CD4-positive, alpha-beta T cell treated with Interleukin-15 for 4 hours (primary cell): ENCODE measurements at regions not wholly inside any gene's neighbourhood (a gene's known extent, or its start where the extent isn't known, plus 50 kb on each side); places are given as distances from the start of the nearest gene placed in this dataset.

Experiments used
- DNase-seq: peaks from one replicate; pipeline ENCODE4 v3.0.0-alpha.2; 2020; ENCODE audit warnings: low spot score

DNA sequence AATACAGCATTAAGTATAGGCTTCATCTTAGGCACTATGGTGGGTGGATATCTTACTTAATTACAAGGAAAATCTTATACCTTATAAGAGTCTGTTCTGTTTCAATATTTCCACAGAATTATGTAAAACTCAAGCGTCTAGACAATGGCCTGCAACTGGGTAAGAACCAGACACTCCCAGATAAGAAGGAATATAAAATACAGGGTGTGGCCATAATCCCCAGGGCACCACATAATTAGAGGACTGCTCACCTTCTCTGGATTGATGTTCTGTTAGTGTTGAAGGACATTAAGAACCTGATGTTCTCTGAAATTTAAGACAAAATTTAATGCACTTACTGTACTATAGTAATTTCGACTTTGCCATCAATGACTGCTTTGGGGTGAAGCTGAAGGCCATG is 198.2 kb upstream of the ARSJ start:
- no peak for DNase-seq

DNA sequence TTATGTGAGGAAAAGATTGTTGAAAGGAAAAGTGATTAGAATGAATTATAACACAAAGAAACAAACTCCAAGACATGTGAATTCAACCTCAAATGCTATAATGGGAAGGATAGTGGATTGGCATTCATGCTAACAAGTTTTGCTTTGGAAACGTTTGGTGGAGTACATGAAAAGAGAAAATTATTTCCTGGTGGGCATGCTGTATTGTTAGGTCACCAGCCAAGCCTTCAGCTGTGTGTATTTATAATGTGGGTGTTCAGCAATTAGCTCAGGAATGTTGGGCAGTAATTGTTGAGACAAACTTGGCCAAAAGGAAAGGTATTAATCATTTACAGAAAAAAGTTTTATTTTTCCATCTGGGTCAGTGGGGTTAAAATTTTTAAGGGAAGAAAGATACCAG is 198.9 kb upstream of the ARSJ start:
- no peak for DNase-seq

DNA sequence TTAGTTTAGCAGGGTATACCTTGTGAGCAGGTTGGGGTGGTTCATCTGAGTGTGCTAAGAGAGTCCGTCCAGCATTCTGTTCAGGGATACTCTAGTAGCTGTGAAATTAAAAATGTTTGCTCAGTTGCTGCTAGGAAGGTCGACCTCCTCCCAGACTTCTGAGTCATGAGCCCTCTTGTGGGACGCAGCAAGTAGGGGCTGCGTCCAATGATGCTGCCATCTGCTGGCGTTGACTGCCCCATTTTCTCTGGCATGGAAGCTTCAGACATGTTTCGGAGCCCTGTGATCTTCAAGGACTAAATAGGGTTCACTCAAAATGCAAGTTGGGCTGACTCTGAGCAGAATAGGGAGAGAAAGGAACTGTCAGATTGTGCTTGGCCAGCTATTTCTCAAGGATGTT is 201.0 kb upstream of the ARSJ start:
- no peak for DNase-seq

DNA sequence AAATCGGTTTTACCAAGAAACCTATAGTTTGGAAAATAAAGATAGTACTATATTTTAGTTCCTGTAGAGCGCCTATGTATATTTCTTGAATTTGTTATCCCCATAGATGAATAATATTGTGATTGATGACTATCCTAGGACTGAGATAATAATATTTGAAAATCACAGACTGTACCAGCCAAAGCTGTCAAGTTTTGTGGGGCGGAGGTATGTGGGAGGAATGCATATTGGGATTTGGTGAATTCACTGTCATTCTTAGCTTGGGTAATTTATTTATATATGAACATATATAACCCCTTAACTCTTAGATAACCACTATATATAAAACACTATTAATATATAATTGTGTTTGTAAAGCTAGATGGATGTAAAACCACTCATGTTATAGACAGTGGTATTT is 205.5 kb upstream of the ARSJ start:
- no peak for DNase-seq

DNA sequence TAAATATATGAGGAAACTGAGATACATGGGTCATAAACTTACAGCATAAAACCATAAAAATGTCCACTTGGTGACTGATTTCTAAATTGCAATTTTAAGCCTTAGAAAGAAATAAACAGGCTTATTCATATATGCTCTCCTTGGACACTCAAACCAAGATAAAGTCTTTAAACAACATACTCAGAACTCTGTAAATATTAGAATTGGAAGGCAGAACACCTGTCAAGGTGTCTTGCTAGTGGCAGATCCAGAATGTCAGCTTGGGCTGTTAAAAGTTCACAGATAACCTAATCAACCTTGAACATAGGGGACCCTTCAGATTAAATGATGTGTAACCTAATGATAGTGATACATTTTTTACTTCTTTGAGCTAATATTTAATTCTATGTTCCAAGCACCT is 208.1 kb upstream of the ARSJ start:
- DNase-seq: no peak

DNA sequence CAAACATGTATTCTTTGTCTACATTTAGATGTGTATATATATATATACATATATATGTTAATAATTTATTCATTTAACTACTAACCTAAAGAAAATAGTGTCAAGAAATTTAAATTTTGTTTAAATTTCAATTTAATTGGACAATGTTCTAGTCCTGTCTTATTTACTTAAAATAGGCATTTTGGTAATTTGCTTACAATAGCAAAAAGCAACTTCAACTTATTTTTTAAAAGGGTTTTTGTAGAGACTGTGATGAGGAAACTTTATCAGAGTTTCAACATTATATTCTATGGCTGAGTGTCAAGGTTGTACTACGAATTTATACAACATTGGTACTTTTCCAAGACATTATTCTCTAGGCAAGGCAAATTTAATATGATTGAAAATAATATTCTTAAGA is 212.0 kb upstream of the ARSJ start:
- no peak for DNase-seq

DNA sequence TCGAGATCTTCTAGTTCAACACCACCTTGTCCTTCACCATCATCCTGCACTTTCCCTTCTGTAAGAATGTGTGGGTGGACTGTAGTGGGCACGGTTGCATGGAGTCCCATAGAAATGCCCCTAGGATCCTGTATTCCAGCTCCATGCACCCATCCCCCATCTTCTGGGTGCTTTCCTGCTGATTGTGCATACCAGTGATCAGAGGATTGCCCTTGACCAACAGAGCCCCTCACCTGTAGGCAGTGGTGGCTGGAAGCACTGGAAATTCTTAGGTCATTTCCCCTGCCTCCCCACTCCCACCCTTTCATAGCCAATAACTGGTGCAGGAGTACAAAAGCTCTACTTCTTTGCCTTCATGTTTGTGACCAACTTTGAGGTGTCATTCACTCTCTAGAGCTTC is 213.4 kb upstream of the ARSJ start:
- no peak for DNase-seq

DNA sequence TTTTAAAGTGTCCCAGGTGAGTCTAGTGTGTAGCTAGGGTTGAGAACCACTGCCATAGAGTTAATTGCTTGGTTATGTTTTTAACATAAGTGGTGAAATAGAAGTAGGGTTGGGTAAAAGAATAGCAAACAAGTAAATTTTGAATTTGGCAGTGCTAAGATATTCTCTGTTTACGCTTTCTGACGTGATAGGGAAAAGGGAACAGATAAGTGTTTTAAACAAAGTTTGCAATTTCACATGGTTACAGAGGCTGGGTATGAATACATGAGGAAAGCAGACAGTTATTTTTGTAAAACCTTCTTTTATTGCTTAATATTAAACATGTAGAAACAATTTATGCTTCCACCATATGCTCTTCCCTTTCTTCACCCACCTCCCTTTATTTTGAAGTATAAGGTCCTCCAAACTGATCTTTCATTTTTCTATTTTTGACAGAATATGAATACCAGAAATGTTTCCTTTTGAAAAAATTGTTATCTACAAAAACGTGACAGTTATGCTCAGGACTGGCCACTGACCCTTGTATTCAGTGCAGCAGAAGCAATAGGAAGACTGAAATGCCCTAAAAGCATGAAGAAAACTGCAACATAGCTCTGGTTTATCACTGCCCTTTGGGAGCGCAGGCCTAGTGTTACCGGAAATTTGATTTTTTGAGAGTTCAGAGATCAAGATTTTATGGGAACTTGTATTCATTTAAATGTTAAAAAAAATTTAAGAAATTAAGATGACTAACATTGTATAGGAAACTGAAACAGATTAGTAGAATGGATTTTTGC is 214.4 kb upstream of the ARSJ start:
- DNase-seq: no peak

DNA sequence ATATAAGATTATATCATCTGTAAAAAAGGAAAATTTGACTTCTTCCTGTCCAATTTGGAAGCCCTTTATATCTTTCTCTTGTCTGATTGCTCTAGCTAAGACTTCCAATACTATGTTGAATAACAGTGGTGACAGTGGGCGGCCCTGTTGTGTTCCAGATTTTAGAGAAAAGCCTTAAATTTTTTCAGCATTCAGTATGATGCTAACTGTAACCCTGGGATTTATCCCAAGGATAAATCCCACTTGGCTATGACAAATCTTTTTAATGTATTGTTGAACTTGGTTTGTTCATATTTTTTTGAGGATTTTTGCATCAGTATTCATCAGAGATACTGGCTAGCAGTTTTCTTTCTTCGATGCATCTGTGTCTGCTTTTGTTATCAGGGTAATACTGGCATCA is 217.2 kb upstream of the ARSJ start:
- DNase-seq: no peak

DNA sequence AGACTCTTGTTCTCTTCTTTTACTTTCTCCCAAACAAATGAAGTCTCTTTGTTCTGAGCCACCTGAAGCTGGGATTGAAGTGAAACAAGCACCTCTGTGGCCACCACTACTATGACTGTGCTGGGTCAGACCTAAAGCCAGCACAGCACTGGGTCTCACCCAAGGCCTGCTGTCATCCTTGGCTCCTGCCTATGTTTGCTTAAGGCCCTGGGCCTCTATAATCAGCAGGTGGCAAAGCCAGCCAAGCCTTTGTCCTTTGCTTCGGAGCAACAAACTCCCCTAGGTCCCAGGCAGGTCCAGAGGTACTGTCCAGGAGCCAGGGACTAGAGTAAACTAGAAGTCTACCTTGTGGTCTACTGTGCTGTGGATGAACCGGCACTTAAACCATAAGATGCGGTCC is 220.6 kb upstream of the ARSJ start:
- DNase-seq: no peak

DNA sequence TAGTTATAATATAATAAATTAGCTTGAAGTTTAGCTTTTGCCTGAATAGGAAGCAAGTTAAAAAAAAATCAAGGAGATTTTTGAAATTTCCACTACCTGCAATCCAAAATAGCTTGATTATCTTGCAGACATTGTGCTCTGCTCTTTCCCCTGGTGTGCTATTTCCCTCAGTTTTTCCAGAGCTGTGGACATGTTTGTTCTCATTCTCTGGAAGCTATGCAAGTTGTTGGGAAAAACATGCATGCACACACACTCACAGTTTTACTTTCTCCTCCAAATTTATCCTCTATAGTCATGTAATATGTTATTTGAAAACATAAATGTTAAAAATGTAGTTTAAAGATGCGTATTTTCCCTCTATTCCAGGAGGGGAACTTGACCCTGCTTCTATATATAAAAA is 225.8 kb upstream of the ARSJ start:
- no peak for DNase-seq

DNA sequence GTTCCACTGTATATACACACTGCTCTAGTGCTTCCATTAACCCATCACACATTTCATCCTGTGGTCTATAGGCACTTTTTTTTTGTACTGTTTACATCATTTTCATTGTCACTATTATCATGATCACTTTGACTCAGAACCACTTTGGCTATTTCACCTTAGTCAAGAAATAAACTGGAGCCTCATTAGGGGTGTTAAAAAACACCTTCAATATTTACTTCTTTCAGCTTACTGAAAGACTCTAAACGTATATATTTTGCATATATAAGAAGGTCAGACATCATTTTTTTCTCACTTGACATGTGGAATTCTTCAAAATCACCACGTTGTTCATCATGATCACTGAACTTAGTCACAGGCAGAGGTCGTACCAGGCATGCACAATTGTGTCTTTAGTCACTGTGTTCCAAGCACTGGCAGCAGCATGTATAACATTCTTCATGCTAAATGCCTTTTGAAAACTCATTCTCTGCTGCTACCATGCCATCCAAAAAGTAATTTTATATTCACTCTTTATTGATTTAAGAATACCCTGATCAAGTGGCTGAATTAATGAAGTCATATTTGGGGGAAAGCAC is 229.2 kb upstream of the ARSJ start:
- no peak for DNase-seq

DNA sequence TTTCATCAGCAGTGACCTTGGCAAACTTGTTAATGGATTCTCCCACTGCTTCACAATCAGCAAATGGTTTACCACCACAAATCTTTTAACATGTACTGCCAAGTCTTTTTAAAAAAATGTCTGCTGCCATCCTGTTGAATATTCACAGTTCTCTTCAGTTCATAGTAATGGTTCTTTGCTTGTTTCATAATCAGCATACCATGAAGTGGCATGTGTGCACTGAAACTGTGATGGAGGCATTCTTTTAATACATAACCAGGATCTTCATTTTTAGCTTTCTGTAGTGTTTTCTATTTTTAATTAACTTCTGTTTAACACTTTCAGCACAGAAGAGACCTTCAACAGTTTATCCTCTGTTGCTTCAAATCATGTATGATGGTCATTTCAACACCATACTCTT is 230.1 kb upstream of the ARSJ start:
- no peak for DNase-seq

DNA sequence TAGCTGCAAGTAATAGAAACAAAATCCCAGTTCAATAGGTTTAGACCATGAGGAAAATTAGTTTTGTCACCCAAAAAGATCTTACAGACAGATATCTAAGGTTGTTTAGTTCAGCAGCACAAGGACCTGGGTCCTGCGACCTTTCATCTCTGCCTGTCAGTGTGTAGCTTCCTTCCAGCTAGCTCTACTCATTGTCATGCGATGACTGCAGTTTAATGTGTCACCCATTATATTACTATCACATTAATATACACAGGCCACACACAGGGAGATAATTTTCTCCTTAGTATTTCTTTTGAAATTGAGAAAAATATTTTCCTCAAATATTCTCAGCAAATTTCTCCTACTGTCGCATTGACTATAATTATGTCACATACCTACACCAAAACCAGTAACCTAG is 232.1 kb upstream of the ARSJ start:
- no peak for DNase-seq

DNA sequence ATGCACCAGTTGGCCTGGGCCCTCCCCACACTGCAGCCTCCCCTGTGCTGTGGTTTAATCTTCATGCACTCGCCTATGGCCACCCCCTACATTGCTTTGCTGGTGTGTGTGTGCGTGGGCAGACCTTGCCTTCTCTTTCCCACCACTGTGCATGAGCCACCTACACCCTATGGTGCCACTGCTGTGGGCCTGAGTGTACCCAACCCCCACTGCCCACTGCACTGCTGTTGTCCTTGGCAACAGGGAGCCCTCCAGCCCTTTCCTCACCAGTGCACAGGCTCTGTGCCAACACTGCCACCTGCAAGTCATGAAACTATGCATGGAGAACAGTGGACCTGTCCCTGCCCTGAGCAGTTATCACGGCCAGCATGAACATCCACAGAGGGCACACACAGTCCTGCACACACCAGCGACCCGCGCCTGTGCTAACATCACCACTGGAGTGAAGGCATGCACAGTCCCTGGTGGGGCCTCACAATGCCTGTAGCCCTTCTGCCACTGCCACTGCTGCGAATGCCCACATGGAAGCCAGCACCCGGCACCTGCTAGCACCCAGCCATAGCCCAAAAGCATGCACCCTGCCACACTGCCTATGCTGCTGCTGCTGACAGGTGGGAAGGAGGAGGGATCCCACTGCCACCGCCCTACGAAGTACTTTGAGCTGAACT is 237.8 kb upstream of the ARSJ start:
- DNase-seq: no peak

DNA sequence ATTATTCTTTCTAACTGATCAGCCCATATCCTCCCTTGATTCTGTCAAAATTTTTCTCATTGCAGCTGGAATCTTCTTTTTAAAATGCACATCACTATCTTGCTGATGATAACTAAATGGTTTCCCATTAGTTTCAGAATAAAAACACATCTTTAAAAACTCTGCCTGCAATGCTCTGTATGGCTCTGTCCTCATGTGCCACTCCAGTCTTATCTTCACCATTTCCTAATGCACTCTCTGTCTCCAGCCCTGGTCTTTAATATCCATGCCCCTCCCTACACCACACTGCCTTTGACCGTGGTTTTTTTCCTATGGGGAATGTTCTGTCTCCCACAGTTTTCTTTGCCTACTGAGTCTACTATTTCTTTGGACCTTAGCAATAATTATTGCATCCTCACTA is 244.1 kb upstream of the ARSJ start:
- no peak for DNase-seq

DNA sequence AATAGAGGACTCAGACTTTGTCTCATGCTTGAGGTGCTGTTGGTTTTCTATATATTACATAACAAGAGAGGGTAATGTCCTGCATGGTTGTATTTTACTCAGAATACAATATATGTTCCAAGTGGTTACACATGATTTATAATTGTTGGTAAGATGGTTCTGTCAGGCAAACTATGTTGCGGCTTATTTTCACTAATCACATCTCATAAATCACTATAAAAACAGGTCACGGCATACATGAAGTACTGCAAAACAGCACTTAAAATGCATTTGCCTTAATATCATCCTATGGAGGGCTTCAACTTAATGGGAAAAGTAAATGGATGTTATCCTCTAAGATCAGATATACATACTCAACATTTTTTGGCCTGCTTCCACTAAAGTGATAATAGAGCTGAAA is 246.0 kb upstream of the ARSJ start:
- DNase-seq: no peak

DNA sequence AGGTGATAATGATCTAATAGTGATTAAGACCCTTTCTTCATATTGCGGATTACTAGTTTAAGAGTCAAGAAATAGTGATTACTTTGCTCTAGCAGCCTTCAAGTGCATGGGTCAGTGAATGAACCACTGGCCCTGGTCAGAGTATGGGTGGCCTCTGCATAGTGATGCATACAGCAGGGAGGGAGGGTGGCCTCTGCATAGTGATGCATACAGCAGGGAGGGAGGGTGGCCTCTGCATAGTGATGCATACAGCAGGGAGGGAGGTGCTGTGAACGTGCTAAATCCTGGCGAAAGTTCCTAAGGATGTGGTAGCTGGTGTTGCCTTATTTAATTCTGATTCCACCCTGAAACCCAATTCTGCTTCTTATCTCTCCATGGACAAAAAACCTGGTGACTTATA is 246.7 kb upstream of the ARSJ start:
- no peak for DNase-seq

DNA sequence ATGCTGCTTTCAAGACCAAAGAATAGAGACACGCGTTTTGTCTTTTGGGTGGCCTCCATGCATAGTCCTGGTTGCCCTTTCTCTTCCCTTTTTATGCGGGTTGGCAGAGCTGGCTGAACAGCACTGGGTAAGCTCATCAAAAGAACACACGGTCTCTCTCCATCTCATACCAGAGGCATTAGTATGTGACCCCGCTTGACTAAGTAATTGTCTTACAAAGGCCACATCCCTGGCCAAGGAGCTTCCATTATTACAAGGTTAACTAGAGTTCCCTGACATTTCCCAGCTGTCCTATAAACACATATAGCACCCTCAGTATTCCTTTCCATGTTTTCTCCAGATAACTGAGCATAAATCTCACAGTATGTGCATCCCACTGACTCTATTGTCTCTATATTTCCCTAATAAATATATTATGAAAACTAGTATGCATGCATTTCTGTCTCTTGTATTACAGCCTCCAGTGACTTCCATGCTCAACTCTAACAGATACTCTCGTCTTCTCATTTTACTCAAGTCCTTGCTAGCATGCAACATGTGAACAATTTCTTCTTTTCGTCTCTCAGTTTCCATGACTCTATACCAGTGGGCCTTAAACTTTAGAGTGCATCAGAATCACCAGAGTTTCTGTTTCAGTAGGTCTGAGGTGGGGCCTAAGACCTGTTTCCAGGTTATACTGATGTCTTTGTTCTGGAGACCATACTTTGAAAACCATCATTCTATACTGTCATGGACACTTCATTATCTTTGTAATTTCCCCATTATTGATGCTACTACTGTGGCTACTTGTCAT is 247.7 kb upstream of the ARSJ start:
- no peak for DNase-seq

DNA sequence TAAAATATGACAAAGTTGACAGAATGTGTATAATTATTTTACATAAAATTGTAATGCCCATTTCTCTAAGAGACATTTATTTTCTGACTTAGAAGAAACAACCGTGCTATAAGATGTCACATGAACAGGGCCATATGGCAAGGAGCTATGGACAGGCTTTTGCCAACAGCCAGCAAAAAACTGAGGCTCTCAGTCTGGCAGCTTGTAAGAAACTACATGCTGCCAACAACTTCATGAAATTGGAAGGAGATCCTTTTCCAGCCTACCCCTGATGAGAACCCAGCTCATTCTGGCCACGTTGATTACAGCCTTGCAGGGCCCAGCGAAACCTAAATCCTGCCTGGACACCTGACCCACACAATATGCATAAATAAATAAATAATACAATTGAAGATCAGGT is 250.3 kb upstream of the ARSJ start:
- no peak for DNase-seq

DNA sequence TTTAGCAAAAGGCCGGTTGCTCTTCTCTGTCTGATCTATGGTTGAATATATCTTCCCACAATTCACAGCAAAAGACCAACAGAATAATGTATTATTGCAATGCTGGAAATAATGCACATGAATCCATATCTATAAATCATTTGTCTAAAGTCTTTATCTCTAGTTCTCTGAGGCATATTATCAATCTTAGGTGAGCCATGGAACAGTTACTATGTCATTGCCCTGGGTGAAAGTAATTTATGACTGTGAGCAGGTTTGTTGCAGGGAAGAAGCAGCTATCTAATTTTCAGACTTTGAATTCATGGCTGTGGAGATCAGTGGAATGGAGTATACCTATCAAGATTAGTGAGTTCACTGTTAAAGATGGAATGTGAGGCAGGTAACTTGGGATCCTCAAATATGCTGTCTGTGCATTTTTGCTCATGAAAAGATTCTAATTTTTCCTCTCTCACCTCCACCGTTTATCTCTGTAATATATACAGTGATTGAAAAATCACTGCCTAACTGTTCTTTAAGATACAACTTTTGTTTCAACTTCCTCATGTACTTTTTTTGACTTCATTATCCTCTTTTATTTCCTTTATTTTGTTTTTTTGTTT is 256.8 kb upstream of the ARSJ start:
- no peak for DNase-seq

DNA sequence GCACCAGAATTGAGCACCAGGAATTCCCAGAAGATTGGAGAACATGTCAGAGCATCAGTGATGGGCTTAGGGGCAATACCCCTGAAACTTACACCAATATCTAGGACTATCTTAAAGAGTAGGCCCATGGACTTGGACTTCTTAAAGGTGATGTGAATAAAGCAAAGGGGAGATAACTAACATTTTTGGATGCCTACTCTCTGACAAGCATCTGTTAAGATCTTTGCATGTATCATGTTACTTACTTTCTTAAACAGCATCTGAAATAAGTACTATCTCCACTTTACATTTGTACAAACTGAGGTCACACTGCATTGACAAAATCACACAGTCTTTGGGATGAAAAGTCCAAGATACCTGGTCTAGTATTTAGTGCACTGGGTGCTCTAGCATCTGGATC is 258.6 kb upstream of the ARSJ start:
- DNase-seq: no peak

DNA sequence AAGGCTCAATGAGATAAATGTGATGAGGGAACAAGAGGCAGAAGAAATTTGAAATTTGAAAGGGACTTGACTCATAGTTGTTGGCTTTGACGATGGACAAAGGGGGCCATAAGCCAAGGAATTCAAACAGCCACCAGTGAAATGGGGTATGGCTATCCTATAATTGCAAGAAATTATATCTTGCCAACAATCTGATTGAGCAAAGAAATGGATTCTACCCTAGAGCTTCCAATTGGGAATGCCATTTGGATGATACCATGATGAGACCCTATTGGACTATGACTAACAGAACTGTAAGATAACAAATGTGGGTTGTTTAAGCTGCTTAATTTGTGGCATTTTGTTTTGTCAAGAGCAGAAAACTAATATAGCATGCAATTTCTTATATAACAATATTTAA is 270.1 kb upstream of the ARSJ start:
- no peak for DNase-seq
